GM23248 (cell line): ENCODE measurements at regions not wholly inside any gene's neighbourhood (a gene's known extent, or its start where the extent isn't known, plus 50 kb on each side); places are given as distances from the start of the nearest gene placed in this dataset.

Experiments
- EZH2 ChIP-seq: fragments of 200-600 bp; sonication (generic); IDR thresholded peaks from 2 replicates; pipeline ENCODE4 v1.6.1; 2018; ENCODE audit warnings: antibody characterized with exemption, mild to moderate bottlenecking; ENCODE audit not compliant: insufficient read depth, poor library complexity, severe bottlenecking
- EZH2phosphoT487 ChIP-seq: fragments of 200-600 bp; sonication (generic); IDR thresholded peaks from 2 replicates; pipeline ENCODE4 v1.6.1; 2018; ENCODE audit warnings: antibody characterized with exemption, moderate library complexity, mild to moderate bottlenecking, low read depth; ENCODE audit not compliant: insufficient read depth

DNA sequence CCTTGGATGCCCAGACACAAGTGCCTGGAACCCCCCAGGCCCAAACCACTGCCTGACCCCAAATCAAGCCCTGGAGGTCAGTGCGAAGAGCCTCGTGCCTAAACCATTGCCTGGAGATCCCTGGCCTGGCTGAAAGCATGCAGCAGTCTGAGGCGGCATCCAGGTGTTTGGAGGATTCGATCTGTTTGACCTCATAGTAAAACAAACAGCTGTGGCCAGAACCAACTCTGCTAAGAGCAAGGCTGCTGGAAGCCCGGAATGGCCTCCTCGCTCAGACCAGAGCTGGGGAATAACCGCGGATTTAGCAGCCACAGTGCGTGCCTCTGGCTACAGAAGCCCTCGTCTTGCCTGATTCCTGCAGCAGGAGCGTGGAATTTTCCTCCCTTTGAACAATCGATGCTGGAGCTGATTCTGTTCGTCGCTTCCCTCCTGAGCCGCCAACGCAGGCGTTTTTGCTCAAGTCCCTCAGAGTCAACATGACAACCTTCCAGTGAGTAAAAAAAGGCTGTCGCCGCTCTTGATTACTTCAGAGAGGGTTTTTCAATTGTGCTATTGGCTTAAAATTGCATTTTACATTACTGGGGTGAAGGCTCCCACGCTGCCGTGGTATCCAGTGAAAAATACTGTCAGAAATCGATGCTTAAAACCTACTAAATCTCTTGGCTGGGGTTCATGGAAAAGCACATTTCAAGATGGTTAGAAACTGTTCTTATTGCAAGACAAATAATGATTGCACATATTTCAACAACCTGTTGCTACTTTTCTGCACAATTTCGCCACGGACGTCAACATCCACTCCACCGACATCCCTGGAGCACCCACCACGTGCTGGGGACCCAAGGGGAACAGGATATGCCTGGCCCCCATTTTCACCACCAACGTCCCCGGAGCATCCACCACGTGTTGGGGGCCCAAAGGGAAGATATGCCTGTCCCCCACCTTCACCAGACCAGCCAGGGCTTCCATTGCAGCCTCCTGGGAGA is 190.0 kb downstream of the OLFM1 start:
- TF ChIP-seq EZH2phosphoT487: no peak
- TF ChIP-seq EZH2: no peak
